ENCODE measurements at regions not wholly inside any gene's neighbourhood (a gene's known extent, or its start where the extent isn't known, plus 50 kb on each side); places are given as distances from the start of the nearest gene placed in this dataset.

- DNase-seq (no peak), ATAC-seq (no peak)
- intact Hi-C loops (cut with micrococcal nuclease), result loop anchor here (10.0 kb wide), 1 partner anchor 128 kb away; no protein-coding TSS in a partner anchor
Measured at GRCh38 chr3:117687096-117687495, 977.5 kb downstream of the TUSC7 start.

- no peak for ATAC-seq
- intact Hi-C loops (cut with micrococcal nuclease), result loop anchor here (10.0 kb wide), 1 partner anchor 126 kb away; no protein-coding TSS in a partner anchor
- no peak for DNase-seq
Measured at GRCh38 chr3:117688583-117688982, 979.0 kb downstream of the TUSC7 start.

GRCh38 chr3:117691526-117691925, 981.9 kb downstream of the TUSC7 start:
- no peak for DNase-seq
- no peak for ATAC-seq
- intact Hi-C loops (cut with micrococcal nuclease), result no loop called here

- intact Hi-C loops (cut with micrococcal nuclease), result no loop called here
- ATAC-seq (no peak), DNase-seq (no peak)
Measured at GRCh38 chr3:117692416-117692995, 982.9 kb downstream of the TUSC7 start.

DNA sequence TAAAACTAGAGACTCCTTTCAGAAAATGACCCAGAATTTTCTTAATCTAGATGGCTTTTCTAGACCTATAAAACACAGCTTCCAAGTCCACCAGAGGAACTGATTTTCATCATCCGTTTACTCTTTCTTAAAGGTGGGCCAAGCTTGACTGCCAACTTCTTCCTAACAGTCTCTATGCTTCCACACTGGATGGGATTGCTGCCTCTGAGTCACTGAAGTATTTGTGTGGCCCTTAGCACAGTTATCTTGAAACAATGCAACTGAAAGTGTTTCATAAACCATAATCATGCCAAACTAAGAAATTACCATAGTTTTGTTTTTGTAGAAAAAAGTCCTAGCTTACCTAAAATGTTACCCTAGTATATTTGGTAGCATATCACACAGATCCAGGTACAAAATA, 985.7 kb downstream of the TUSC7 start:
- no peak for DNase-seq
- no peak for ATAC-seq
- intact Hi-C loops (cut with micrococcal nuclease), result no loop called here

- intact Hi-C loops (cut with micrococcal nuclease), result no loop called here
- ATAC-seq (no peak), DNase-seq (no peak)
Measured at GRCh38 chr3:117695871-117696645, 986.5 kb downstream of the TUSC7 start.

DNA sequence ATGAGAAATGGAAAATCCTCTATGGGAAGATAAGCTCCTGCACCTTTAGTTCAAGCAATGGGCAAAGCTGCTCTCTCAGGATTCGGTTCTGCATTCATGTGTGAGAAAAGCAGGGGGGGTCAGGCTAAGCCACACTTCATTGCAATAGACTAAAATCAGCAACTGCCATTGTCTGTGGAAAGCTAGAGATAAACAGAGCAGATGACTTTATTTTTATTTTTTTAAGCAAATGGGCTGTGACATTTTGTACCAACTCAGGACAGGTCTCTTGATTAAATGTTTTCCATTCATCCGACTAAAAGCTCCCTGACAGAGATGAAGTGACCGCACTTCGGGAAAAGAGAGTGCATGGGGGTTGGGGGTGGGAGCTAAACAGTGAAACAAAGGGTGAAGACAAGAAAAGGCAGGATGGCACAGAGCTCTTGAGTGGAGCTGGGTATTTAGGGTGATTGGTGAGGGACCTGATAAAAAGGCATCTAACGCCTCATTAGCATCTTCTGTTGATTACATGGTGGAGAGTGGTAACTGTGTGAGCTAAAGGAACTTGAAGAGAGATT, 987.4 kb downstream of the TUSC7 start:
- intact Hi-C loops (cut with micrococcal nuclease), result no loop called here
- ATAC-seq (no peak), DNase-seq (no peak)

GRCh38 chr3:117699058-117699457, 989.5 kb downstream of the TUSC7 start:
- no peak for ATAC-seq
- intact Hi-C loops (cut with micrococcal nuclease), result no loop called here
- no peak for DNase-seq

DNA sequence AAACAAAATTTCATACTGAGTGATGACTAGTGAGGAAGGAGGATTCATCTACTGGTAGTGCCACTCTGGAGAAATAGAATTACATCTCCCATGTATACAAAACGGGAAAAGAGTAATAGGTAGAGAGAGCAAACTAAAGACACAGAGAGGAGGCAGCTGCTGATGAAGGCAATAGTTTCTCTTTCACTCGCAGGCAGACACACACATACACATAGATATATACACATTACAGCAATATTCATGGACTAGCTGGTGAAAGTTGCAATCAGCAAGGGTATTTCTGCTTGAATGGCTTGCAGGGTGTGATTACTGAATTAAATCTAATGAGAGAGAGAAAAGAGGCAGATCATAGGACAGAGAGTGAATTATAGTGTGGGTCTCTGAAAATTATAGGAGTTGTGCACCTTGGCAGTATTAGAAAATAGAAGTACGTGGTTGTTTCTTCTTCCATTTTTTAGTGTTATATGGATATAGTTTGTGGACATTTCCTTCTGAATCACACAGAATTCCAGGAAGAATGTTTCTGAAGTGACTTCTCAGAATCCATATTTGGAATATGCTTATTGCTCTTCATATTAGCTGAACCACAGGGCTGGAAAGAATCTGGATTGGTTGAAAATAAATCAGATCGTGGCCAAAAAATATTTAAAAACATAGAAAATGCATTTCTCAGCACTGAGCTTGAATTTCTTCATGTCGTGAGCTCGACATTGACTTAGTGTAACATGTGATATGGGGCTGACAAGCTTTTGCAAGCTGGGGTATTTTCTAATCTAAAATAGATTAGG, 991.2 kb downstream of the TUSC7 start:
- no peak for ATAC-seq
- intact Hi-C loops (cut with micrococcal nuclease), result no loop called here

GRCh38 chr3:117705011-117705410, 995.4 kb downstream of the TUSC7 start:
- DNase-seq (no peak), ATAC-seq (no peak)
- intact Hi-C loops (cut with micrococcal nuclease), result no loop called here

More for the DNA sequence above, 991.2 kb downstream of the TUSC7 start:
- DNase-seq, result no peak

DNA sequence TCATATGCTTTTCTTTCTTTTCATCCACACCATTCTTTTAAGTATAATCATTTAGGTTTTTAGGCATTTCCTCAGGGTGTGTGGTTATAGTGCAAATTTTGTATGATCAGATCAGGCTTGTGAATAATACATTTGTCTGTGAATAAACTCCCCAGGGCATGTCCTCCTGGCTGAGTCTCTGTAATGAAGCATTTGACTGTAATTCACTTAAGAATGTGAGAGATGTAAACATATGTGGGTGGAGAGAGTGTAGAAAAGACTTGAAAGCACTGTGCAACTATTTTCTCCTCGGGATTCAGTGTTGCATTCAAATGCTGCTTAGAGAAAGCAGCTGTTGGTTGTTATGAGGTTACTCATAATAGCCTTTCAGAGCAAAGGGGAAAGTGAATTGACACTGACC, 996.5 kb downstream of the TUSC7 start:
- DNase-seq (no peak), ATAC-seq (no peak)
- intact Hi-C loops (cut with micrococcal nuclease), result no loop called here

- DNase-seq (no peak), ATAC-seq (no peak)
- intact Hi-C loops (cut with micrococcal nuclease), result no loop called here
Measured at GRCh38 chr3:117706756-117707155, 997.2 kb downstream of the TUSC7 start.

- intact Hi-C loops (cut with micrococcal nuclease), result no loop called here
- ATAC-seq (no peak), DNase-seq (no peak)
Measured at GRCh38 chr3:117708601-117709000, 999.0 kb downstream of the TUSC7 start.

DNA sequence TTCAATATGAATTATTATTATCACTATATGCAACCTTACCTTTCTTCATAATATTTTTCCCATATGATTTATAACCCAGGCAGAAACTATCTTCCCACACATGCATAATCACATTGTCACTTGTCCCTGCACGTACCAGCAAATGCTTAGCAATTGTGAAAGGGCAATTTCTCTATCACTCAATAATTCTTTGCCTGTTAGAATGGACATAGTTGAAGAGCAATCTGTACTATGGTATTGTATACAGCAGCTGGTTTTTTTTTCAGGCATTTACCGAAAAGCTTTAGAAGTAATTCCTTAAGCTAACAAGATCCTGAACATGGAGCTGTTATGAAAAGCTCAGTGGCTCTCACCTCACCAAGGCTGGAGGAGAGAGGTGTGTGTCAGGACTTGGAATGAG, 999.5 kb downstream of the TUSC7 start:
- DNase-seq, result no peak
- intact Hi-C loops (cut with micrococcal nuclease), result no loop called here

GRCh38 chr3:117710501-117710900, 1000.9 kb downstream of the TUSC7 start:
- intact Hi-C loops (cut with micrococcal nuclease), result no loop called here
- DNase-seq, result no peak
- ATAC-seq, result no peak

More for the DNA sequence above, 999.5 kb downstream of the TUSC7 start:
- no peak for ATAC-seq

GRCh38 chr3:117719316-117719926, 1009.8 kb downstream of the TUSC7 start:
- DNase-seq (no peak), ATAC-seq (no peak)
- intact Hi-C loops (cut with micrococcal nuclease), result no loop called here

- ATAC-seq (no peak), DNase-seq (no peak)
- intact Hi-C loops (cut with micrococcal nuclease), result no loop called here
Measured at GRCh38 chr3:117721866-117722265, 1012.3 kb downstream of the TUSC7 start.

DNA sequence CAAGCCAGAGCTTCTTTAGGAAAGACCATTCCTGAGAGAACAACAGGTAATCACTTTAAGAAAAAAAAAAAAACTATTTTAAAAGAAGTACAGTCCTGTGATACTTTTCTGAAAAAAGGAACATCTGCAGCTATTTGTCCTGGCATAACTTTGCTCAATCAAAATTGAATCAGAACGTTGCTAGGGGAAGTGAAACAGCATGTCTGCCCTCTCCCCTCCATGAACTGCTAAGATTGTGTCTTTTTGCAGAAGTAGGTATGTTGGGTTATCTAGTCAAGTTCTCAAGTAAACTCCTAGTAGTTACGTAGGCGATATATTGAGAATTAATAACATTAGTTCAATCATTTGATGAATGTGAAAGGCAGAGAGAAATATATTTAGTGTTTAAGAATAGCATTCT, 1013.3 kb downstream of the TUSC7 start:
- intact Hi-C loops (cut with micrococcal nuclease), result no loop called here
- no peak for DNase-seq
- peak; percentile 45 for ATAC-seq

GRCh38 chr3:117723825-117724224, 1014.2 kb downstream of the TUSC7 start:
- DNase-seq (no peak), ATAC-seq (no peak)
- intact Hi-C loops (cut with micrococcal nuclease), result no loop called here

- DNase-seq, result no peak
- intact Hi-C loops (cut with micrococcal nuclease), result no loop called here
- ATAC-seq, result no peak
Measured at GRCh38 chr3:117725314-117725713, 1015.7 kb downstream of the TUSC7 start.

Measured in left ventricle myocardium superior (tissue), 1 donor.